Immature natural killer cell (primary cell): ENCODE measurements at regions not wholly inside any gene's neighbourhood (a gene's known extent, or its start where the extent isn't known, plus 50 kb on each side); places are given as distances from the start of the nearest gene placed in this dataset.
A peak's percentile ranks its signal among the peaks of the same experiment; 100 is the strongest.
"Not testable (repeated sequence)": the region's sequence is repeated elsewhere in the genome, so short reads cannot be mapped to it uniquely, and the experiment has no call there.

Source experiments
- DNase-seq, 3 donors: peaks; one replicate each; pipeline ENCODE4 v3.0.0; 2022; ENCODE audit warnings: mixed read lengths in 1 of 3
- H3K27ac Mint-ChIP-seq, 6 donors: one replicate each; pipeline ENCODE4 v1.8.0; 2020; ENCODE audit warnings: mixed read lengths in 6 of 6, mild to moderate bottlenecking in 5 of 6, inconsistent platforms in 4 of 6, moderate library complexity in 3 of 6
- H3K27me3 Mint-ChIP-seq, 3 donors: one replicate each; pipeline ENCODE4 v1.8.0; 2020 to 2021; ENCODE audit warnings: low read depth in 3 of 3, mild to moderate bottlenecking in 3 of 3, mixed read lengths in 3 of 3, moderate library complexity in 3 of 3, inconsistent platforms in 1 of 3
- H3K36me3 Mint-ChIP-seq, 3 donors: one replicate each; pipeline ENCODE4 v1.8.0; 2020; ENCODE audit warnings: mixed read lengths in 3 of 3, inconsistent platforms in 2 of 3, mild to moderate bottlenecking in 2 of 3
- H3K4me1 Mint-ChIP-seq, 2 donors: one replicate each; pipeline ENCODE4 v1.8.0; 2020; ENCODE audit warnings: inconsistent platforms in 2 of 2, mild to moderate bottlenecking in 2 of 2, mixed read lengths in 2 of 2, moderate library complexity in 1 of 2
- H3K4me3 Mint-ChIP-seq, 5 donors: one replicate each; pipeline ENCODE4 v1.8.0; 2020; ENCODE audit warnings: mild to moderate bottlenecking in 5 of 5, mixed read lengths in 5 of 5, inconsistent platforms in 3 of 5, moderate library complexity in 3 of 5
- H3K9me3 Mint-ChIP-seq, 6 donors: one replicate each; pipeline ENCODE4 v1.8.0; 2020; ENCODE audit warnings: mild to moderate bottlenecking in 6 of 6, mixed read lengths in 6 of 6, inconsistent platforms in 4 of 6, moderate library complexity in 3 of 6

GRCh38 chr22:44638971-44639760 lies 62.8 kb upstream of the PRR5 start:
- H3K9me3 Mint-ChIP-seq = no peaks in the 10 kb centered on the region
- H3K4me1 Mint-ChIP-seq = peaks cover 0 to 1% of the 10 kb centered on the region in 2 donors
- H3K27ac Mint-ChIP-seq = no peak overlapping the region
- H3K36me3 Mint-ChIP-seq = no peaks in the 10 kb centered on the region
- no peak for DNase-seq
- H3K27me3 Mint-ChIP-seq = peaks cover 2 to 7% (median 4%) of the 10 kb centered on the region in 3 donors
- no peak overlapping the region for H3K4me3 Mint-ChIP-seq

GRCh38 chr22:44636502-44637206 lies 65.3 kb upstream of the PRR5 start:
- H3K27ac Mint-ChIP-seq = peak overlapping the region in 2 of 6 donors; percentile 60 to 69
- H3K9me3 Mint-ChIP-seq, H3K4me1 Mint-ChIP-seq, H3K4me3 Mint-ChIP-seq, H3K36me3 Mint-ChIP-seq, DNase-seq, H3K27me3 Mint-ChIP-seq: not testable (repeated sequence)

DNA sequence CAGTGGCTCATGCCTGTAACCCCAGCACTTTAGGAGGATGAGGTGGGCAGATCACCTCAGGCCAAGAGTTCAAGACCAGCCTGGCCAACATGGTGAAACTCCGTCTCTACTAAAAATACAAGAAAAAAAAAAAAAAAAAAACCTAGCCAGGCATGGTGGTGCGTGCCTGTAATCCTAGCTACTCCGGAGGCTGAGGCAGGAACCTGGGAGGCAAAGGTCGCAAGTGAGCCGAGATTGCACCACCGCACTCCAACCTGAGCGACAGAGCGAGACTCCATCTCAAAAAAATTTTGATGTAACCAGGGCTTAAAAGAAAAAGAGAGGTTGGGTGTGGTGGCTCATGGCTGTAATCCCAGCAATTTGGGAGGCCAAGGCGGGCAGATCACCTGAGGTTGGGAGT lies 66.4 kb upstream of the PRR5 start:
- not testable (repeated sequence) for DNase-seq, H3K9me3 Mint-ChIP-seq, H3K4me1 Mint-ChIP-seq, H3K36me3 Mint-ChIP-seq, H3K27ac Mint-ChIP-seq, H3K4me3 Mint-ChIP-seq, H3K27me3 Mint-ChIP-seq

DNA sequence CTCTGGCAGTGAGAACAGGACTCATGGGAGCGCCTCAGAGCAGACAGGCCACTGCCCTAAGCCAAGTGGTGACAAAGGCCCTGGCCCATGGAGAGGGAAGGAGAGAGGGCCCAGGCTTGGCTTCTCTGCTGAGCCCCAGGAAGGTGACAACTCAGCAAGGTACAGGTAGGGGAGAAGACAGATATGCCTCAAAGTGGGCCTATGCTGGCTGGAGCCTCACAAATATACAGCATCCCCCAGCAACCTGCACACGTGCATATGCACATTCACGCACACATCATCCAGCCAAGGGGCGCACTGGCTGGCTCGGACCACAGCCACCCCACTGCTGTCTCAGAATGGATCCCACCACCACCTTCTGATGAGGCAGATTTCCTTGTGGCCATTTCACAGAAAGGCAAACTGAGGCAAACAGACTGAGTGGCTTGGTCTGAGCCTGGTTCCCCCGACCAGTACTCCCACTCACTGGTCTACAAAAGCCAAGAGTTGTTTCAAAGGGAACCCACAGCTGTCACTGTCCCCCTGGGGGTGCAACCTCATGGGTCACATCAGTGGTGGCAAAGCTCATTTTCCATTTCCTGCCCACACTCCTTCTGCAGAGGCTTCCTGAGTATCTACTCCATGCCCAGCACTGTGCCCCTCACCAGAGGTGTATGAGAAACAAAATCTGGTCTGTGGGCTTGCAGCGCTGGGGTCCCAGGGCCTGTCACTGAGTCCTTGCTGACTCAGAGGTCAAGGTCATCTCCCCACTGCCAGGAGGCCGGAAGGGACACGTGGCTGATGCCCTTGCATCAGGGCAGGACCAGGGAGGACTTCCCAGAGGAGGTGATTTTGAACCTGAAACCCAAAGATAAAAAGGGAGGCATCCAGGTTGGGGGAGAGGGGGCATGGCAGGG lies 67.3 kb upstream of the PRR5 start:
- DNase-seq = peak in 1 of 3 donors; percentile 24
- no peaks in the 10 kb centered on the region for H3K36me3 Mint-ChIP-seq
- peaks cover 1 to 4% (median 2%) of the 10 kb centered on the region in 3 donors for H3K27me3 Mint-ChIP-seq
- H3K9me3 Mint-ChIP-seq = no peaks in the 10 kb centered on the region
- peak overlapping the region in 3 of 5 donors; percentile 43 to 60 (median 47) for H3K4me3 Mint-ChIP-seq
- H3K27ac Mint-ChIP-seq = peak overlapping the region in 4 of 6 donors; percentile 33 to 73 (median 46)
- peaks cover 0 to 10% of the 10 kb centered on the region in 2 donors for H3K4me1 Mint-ChIP-seq

DNA sequence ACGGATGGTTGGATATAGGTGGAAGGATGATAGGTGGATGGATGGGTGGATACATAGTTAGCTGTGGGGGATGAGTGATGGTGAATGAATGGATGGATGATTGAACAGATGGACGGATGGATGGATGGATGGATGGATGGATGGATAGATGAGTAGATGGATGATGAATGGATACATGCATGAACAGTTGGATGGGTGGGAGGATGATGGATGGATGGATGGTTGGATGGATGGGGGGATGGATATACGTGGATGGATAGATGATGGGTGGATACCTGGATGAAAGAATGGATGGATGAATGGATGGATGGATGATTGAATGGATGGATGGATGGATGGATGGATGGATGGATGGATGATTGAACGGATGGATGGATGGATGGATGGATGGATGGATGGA lies 68.4 kb upstream of the PRR5 start:
- Mint-ChIP-seq H3K9me3 (no peaks in the 10 kb centered on the region), H3K27me3 (peaks cover 2 to 6% (median 6%) of the 10 kb centered on the region in 3 donors), H3K36me3 (no peaks in the 10 kb centered on the region), H3K4me1 (peaks cover 0 to 10% of the 10 kb centered on the region in 2 donors), H3K4me3 (no peak overlapping the region), H3K27ac (no peak overlapping the region)
- DNase-seq = no peak

GRCh38 chr22:44632541-44633396 lies 69.2 kb upstream of the PRR5 start:
- Mint-ChIP-seq H3K4me3 (no peak overlapping the region), H3K27ac (no peak overlapping the region), H3K9me3 (no peaks in the 10 kb centered on the region), H3K36me3 (no peaks in the 10 kb centered on the region), H3K4me1 (peaks cover 0 to 10% of the 10 kb centered on the region in 2 donors), H3K27me3 (peaks cover 2 to 8% (median 6%) of the 10 kb centered on the region in 3 donors)
- DNase-seq = peak; percentile 57 to 62 (median 59)

- Mint-ChIP-seq H3K4me1 (peaks cover 7 to 17% of the 10 kb centered on the region in 2 donors), H3K36me3 (no peaks in the 10 kb centered on the region), H3K9me3 (no peaks in the 10 kb centered on the region), H3K4me3 (no peak overlapping the region), H3K27me3 (peaks cover 2 to 7% (median 4%) of the 10 kb centered on the region in 3 donors), H3K27ac (peak overlapping the region in 4 of 6 donors; percentile 2 to 85 (median 72))
- no peak for DNase-seq
Measured at GRCh38 chr22:44630826-44631225, 71.2 kb upstream of the PRR5 start.

- Mint-ChIP-seq H3K4me1 (peaks cover 7 to 17% of the 10 kb centered on the region in 2 donors), H3K36me3 (no peaks in the 10 kb centered on the region), H3K27me3 (peaks cover 0 to 7% (median 2%) of the 10 kb centered on the region in 3 donors), H3K9me3 (no peaks in the 10 kb centered on the region), H3K27ac (no peak overlapping the region), H3K4me3 (no peak overlapping the region)
- no peak for DNase-seq
Measured at GRCh38 chr22:44628835-44629234, 73.2 kb upstream of the PRR5 start.

DNA sequence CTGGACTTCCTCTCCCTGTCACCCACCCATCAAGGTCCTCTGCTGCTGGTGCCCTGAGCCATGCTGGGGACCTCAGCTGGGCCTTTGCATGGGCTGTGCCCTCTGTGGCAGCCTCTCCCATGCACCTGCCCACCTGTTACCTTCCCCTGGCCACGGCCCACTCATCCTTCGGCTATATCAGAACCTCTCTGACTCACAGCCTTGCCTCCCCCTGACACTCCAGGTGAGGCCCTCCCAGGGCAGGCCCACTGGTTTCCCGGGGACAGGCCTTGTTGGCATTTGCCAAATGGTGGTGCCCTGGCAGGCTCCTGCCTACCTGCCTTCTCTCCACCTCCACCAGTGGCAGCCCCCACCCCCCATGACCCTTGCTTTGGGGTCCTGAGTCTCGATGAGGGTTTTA lies 73.7 kb upstream of the PRR5 start:
- peaks cover 7 to 17% of the 10 kb centered on the region in 2 donors for H3K4me1 Mint-ChIP-seq
- no peak overlapping the region for H3K27ac Mint-ChIP-seq
- no peak for DNase-seq
- H3K36me3 Mint-ChIP-seq = no peaks in the 10 kb centered on the region
- H3K9me3 Mint-ChIP-seq = no peaks in the 10 kb centered on the region
- H3K27me3 Mint-ChIP-seq = peaks cover 0 to 7% (median 6%) of the 10 kb centered on the region in 3 donors
- no peak overlapping the region for H3K4me3 Mint-ChIP-seq

DNA sequence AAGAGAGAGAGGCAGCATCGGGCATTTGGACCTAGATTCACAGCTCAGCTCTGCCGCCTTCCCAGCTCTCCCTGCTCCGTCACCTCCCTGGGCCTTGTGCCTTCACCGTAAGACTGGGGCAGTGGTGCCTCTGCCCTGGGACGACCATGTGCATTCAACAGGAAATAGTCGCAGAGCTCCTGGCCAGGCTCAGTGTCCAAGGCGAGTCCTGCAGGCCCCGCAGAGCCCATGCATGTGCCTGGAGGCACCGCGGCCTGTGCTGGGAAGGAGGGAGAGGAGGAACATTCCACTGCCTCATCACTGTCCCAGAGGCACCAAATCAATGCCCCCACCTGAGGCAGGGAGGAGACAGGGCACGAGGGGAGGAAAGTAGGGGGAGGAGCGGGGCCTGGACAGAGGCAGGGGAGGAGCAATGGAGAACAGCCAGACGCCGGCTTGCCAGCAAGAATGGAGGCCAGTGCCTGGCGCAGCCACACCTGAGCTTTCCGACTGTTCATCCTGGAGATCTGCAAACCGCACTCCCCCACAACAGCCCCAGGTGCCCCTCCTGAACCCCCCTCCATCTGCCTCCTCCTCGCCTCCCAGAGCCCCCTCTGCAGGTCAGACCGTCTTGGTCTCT lies 74.4 kb upstream of the PRR5 start:
- H3K9me3 Mint-ChIP-seq = no peaks in the 10 kb centered on the region
- peaks cover 7 to 17% of the 10 kb centered on the region in 2 donors for H3K4me1 Mint-ChIP-seq
- H3K4me3 Mint-ChIP-seq = no peak overlapping the region
- H3K36me3 Mint-ChIP-seq = no peaks in the 10 kb centered on the region
- H3K27me3 Mint-ChIP-seq = peaks cover 0 to 8% (median 7%) of the 10 kb centered on the region in 3 donors
- peak overlapping the region in 1 of 6 donors; percentile 34 for H3K27ac Mint-ChIP-seq
- no peak for DNase-seq

- no peaks in the 10 kb centered on the region for H3K36me3 Mint-ChIP-seq
- H3K9me3 Mint-ChIP-seq = no peaks in the 10 kb centered on the region
- peaks cover 8 to 11% of the 10 kb centered on the region in 2 donors for H3K4me1 Mint-ChIP-seq
- DNase-seq = peak; percentile 73 to 82 (median 79)
- H3K4me3 Mint-ChIP-seq = no peak overlapping the region
- H3K27ac Mint-ChIP-seq = peak overlapping the region in 5 of 6 donors; percentile 9 to 82 (median 74)
- peaks cover 2 to 10% (median 8%) of the 10 kb centered on the region in 3 donors for H3K27me3 Mint-ChIP-seq
Measured at GRCh38 chr22:44625981-44626687, 75.9 kb upstream of the PRR5 start.

- no peaks in the 10 kb centered on the region for H3K36me3 Mint-ChIP-seq
- peak overlapping the region in 2 of 6 donors; percentile 55 to 59 for H3K27ac Mint-ChIP-seq
- DNase-seq = no peak
- no peaks in the 10 kb centered on the region for H3K9me3 Mint-ChIP-seq
- H3K27me3 Mint-ChIP-seq = peaks cover 2 to 10% (median 8%) of the 10 kb centered on the region in 3 donors
- peaks cover 7 to 8% of the 10 kb centered on the region in 2 donors for H3K4me1 Mint-ChIP-seq
- H3K4me3 Mint-ChIP-seq = no peak overlapping the region
Measured at GRCh38 chr22:44625421-44625760, 76.6 kb upstream of the PRR5 start.
